ENCODE measurements at regions not wholly inside any gene's neighbourhood (a gene's known extent, or its start where the extent isn't known, plus 50 kb on each side); places are given as distances from the start of the nearest gene placed in this dataset.

GRCh38 chr14:51487848-51488247 is 163.9 kb upstream of the FRMD6 start (continued):
- TF ChIP-seq SOX13 (IDR thresholded peaks at IDR 0.05) (no peak), SOX13 (CRISPR knock-in tag; conservative IDR thresholded peaks at IDR 0.05 in 1 of 2, IDR thresholded peaks at IDR 0.05 in 1 of 2) (no peak), AKAP8 (CRISPR knock-in tag; IDR thresholded peaks at IDR 0.05) (no peak), ARHGAP35 (CRISPR knock-in tag; IDR thresholded peaks at IDR 0.05; ENCODE audit: borderline replicate concordance) (no peak), ATM (IDR thresholded peaks at IDR 0.05; ENCODE audit: borderline replicate concordance) (no peak)
- TF ChIP-seq, protein P1, sequence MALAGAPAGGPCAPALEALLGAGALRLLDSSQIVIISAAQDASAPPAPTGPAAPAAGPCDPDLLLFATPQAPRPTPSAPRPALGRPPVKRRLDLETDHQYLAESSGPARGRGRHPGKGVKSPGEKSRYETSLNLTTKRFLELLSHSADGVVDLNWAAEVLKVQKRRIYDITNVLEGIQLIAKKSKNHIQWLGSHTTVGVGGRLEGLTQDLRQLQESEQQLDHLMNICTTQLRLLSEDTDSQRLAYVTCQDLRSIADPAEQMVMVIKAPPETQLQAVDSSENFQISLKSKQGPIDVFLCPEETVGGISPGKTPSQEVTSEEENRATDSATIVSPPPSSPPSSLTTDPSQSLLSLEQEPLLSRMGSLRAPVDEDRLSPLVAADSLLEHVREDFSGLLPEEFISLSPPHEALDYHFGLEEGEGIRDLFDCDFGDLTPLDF (CRISPR knock-in tag; IDR thresholded peaks at IDR 0.05): no peak
- TF ChIP-seq, protein P2, sequence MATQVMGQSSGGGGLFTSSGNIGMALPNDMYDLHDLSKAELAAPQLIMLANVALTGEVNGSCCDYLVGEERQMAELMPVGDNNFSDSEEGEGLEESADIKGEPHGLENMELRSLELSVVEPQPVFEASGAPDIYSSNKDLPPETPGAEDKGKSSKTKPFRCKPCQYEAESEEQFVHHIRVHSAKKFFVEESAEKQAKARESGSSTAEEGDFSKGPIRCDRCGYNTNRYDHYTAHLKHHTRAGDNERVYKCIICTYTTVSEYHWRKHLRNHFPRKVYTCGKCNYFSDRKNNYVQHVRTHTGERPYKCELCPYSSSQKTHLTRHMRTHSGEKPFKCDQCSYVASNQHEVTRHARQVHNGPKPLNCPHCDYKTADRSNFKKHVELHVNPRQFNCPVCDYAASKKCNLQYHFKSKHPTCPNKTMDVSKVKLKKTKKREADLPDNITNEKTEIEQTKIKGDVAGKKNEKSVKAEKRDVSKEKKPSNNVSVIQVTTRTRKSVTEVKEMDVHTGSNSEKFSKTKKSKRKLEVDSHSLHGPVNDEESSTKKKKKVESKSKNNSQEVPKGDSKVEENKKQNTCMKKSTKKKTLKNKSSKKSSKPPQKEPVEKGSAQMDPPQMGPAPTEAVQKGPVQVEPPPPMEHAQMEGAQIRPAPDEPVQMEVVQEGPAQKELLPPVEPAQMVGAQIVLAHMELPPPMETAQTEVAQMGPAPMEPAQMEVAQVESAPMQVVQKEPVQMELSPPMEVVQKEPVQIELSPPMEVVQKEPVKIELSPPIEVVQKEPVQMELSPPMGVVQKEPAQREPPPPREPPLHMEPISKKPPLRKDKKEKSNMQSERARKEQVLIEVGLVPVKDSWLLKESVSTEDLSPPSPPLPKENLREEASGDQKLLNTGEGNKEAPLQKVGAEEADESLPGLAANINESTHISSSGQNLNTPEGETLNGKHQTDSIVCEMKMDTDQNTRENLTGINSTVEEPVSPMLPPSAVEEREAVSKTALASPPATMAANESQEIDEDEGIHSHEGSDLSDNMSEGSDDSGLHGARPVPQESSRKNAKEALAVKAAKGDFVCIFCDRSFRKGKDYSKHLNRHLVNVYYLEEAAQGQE (IDR thresholded peaks at IDR 0.05; ENCODE audit: borderline replicate concordance in 1 of 2, low read depth in 1 of 2, low read length in 2 of 2): no peak
- TF ChIP-seq, protein P3, sequence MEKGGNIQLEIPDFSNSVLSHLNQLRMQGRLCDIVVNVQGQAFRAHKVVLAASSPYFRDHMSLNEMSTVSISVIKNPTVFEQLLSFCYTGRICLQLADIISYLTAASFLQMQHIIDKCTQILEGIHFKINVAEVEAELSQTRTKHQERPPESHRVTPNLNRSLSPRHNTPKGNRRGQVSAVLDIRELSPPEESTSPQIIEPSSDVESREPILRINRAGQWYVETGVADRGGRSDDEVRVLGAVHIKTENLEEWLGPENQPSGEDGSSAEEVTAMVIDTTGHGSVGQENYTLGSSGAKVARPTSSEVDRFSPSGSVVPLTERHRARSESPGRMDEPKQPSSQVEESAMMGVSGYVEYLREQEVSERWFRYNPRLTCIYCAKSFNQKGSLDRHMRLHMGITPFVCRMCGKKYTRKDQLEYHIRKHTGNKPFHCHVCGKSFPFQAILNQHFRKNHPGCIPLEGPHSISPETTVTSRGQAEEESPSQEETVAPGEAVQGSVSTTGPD (CRISPR knock-in tag; IDR thresholded peaks at IDR 0.05): no peak

All from HepG2 (cell line).